ENCODE measurements at regions not wholly inside any gene's neighbourhood (a gene's known extent, or its start where the extent isn't known, plus 50 kb on each side); places are given as distances from the start of the nearest gene placed in this dataset.

DNA sequence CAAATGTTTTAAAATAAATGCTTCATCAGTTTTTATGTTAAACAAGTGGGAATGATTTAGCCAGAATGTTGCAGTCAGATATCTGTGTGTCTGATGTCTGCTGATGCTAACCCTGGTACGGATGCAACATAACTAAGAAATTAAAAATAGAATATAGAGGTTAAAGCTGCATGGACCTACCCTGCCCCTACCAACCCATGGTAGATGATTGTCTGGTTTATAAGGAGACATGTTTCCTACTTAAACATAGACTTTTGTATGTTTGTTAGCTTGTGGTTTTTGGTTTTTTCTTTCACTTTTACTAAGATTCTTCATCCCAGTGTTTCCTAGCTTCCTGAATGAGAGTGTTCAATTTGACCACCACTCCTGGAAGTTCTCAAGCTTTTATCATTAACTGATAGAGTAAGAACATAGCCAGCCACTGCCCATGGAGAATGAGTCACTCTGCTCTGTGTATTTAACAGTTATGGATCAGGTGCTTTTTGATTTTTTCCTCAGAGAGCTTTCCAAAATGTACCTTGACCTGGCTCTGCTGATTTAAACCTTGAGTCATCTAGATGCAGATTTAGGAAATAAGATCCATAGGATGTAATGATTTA is 70.7 kb upstream of the VEPH1 start:
- DNase-seq: no peak

GRCh38 chr3:157573281-157573680 is 70.1 kb upstream of the VEPH1 start:
- no peak for DNase-seq

DNA sequence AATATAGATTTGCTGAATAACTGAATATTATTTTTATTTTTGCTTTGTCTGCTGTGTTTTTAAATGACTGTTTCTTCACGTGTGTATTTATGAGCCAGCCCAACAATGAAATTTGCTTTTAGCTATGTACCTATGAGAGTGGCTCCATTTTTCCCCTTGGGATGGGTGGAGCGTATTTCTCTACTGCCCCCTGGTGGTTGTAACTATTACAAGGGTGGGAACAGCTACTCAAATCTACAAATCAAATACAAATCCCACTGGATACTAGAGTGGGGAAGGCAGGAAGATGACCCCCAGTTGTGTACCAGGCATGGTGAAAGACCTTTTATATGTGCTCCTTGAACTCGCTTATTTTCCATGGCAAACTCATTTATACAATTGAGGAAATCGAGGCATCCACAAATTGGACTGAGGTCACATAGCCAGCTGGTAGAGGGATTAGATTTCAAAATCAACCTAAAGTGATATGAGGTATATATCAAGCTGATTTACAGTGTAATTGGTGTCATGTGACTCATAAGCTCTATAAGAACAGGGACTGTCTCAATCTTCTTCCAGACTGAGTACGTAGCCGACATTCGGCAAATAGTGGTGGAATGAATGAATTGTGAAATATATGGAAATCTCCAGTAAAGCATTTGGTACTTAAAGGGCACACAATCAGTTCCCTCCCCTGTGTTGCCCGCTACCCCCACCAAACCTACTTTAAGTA is 69.5 kb upstream of the VEPH1 start:
- no peak for DNase-seq

- no peak for DNase-seq
These were observed 63.4 kb upstream of the VEPH1 start for GRCh38 chr3:157566596-157566995.

DNA sequence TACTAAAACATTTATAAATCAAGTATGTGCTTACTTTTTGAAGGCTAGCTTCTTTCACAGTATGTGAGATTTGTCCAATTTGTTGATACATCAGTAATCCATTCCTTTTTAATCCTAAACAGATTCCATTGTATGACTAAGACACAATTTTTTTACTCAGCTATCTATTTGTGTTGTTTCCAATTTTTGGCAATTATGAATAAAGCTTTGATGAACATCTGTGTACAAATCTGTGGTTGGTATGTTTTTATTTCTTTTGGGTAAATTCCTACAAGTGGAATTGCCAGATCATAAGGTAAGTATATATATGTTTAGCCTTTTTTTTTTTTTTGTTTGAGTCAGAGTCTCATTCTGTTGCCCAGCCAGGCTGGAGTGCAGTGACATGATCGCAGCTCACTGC is 56.2 kb upstream of the VEPH1 start:
- no peak for DNase-seq
